ENCODE measurements at regions not wholly inside any gene's neighbourhood (a gene's known extent, or its start where the extent isn't known, plus 50 kb on each side); places are given as distances from the start of the nearest gene placed in this dataset.

- intact Hi-C loops (cut with DNase I; ENCODE audit: low total_unique reads) = no loop called here
- TF ChIP-seq POLR2A (IDR thresholded peaks at IDR 0.05) (no peak), CTCF (IDR thresholded peaks at IDR 0.05) (no peak)
Measured at GRCh38 chr1:228825840-228826484, 90.7 kb downstream of the RHOU start.

GRCh38 chr1:228827019-228827418, 91.7 kb downstream of the RHOU start:
- no peak overlapping the region for H3K4me3 ChIP-seq (ENCODE audit: low read depth, poor library complexity, severe bottlenecking)
- DNase-seq (ENCODE audit: low spot score in 2 of 2) = no peak
- intact Hi-C loops (cut with DNase I; ENCODE audit: low total_unique reads) = no loop called here
- TF ChIP-seq POLR2A (IDR thresholded peaks at IDR 0.05) = no peak
- TF ChIP-seq CTCF (IDR thresholded peaks at IDR 0.05) = no peak
- 21% methylated on average over 3 of the region's 3 CpGs for WGBS, 2 donors

More at GRCh38 chr1:228825840-228826484, 90.7 kb downstream of the RHOU start:
- no peak overlapping the region for H3K4me3 ChIP-seq (ENCODE audit: low read depth, poor library complexity, severe bottlenecking)
- peak in 1 of 2 donors; percentile 45 for DNase-seq (ENCODE audit: low spot score in 2 of 2)
- WGBS, 2 donors = 52 to 55% methylated on average over 5 of the region's 5 CpGs

GRCh38 chr1:228828151-228828550, 92.9 kb downstream of the RHOU start:
- no peak overlapping the region for H3K4me3 ChIP-seq (ENCODE audit: low read depth, poor library complexity, severe bottlenecking)
- intact Hi-C loops (cut with DNase I; ENCODE audit: low total_unique reads) = no loop called here
- no peak for DNase-seq (ENCODE audit: low spot score in 2 of 2)
- TF ChIP-seq POLR2A (IDR thresholded peaks at IDR 0.05) (no peak), CTCF (IDR thresholded peaks at IDR 0.05) (no peak)

GRCh38 chr1:228830185-228830953, 95.1 kb downstream of the RHOU start:
- 82 to 84% methylated on average over 13 to 14 of the region's 14 CpGs for WGBS, 2 donors
- no peak for TF ChIP-seq CTCF (IDR thresholded peaks at IDR 0.05)
- TF ChIP-seq POLR2A (IDR thresholded peaks at IDR 0.05) = no peak
- intact Hi-C loops (cut with DNase I; ENCODE audit: low total_unique reads) = no loop called here
- DNase-seq (ENCODE audit: low spot score in 2 of 2) = no peak
- H3K4me3 ChIP-seq (ENCODE audit: low read depth, poor library complexity, severe bottlenecking) = no peak overlapping the region

GRCh38 chr1:228830954-228831481, 95.7 kb downstream of the RHOU start:
- intact Hi-C loops (cut with DNase I; ENCODE audit: low total_unique reads) = no loop called here
- 55 to 61% methylated on average over 7 of the region's 7 CpGs for WGBS, 2 donors
- H3K4me3 ChIP-seq (ENCODE audit: low read depth, poor library complexity, severe bottlenecking) = no peak overlapping the region
- TF ChIP-seq POLR2A (IDR thresholded peaks at IDR 0.05) (no peak), CTCF (IDR thresholded peaks at IDR 0.05) (no peak)
- no peak for DNase-seq (ENCODE audit: low spot score in 2 of 2)
